Osteoblast (primary cell): ENCODE measurements at regions not wholly inside any gene's neighbourhood (a gene's known extent, or its start where the extent isn't known, plus 50 kb on each side); places are given as distances from the start of the nearest gene placed in this dataset.
"Not testable (repeated sequence)": the region's sequence is repeated elsewhere in the genome, so short reads cannot be mapped to it uniquely, and the experiment has no call there.

Experiments
- DNase-seq: peaks from one replicate; pipeline ENCODE4 v3.0.0; 2011; ENCODE audit warnings: low spot score, mixed read lengths; ENCODE audit not compliant: insufficient read length; ENCODE audit errors: missing footprints
- H2AFZ ChIP-seq: 2 replicates; pipeline ENCODE4 v1.6.0; 2011; ENCODE audit warnings: mild to moderate bottlenecking, low read length
- H3K27ac ChIP-seq: 2 replicates; pipeline ENCODE4 v1.5.1; 2011; ENCODE audit warnings: mild to moderate bottlenecking, low read depth, low read length, moderate library complexity
- H3K27me3 ChIP-seq: 2 replicates; pipeline ENCODE4 v1.6.0; 2012; ENCODE audit warnings: mild to moderate bottlenecking, control low read depth, inconsistent platforms, low read length, moderate library complexity; ENCODE audit not compliant: insufficient read depth
- H3K36me3 ChIP-seq: 2 replicates; pipeline ENCODE4 v1.5.1; 2011; ENCODE audit warnings: mild to moderate bottlenecking, low read length, control low read depth, moderate library complexity; ENCODE audit not compliant: insufficient read depth
- H3K4me1 ChIP-seq: 2 replicates; pipeline ENCODE4 v1.5.1; 2011; ENCODE audit warnings: mild to moderate bottlenecking, low read length, control low read depth, moderate library complexity; ENCODE audit not compliant: insufficient read depth
- H3K4me2 ChIP-seq: 2 replicates; pipeline ENCODE4 v1.6.0; 2011; ENCODE audit warnings: mild to moderate bottlenecking, low read length; ENCODE audit not compliant: insufficient read depth
- H3K4me3 ChIP-seq: fragments of 200-600 bp; sonication (generic); 3 replicates; pipeline ENCODE4 v1.5.1; 2012; ENCODE audit warnings: mild to moderate bottlenecking, low read length, inconsistent platforms; ENCODE audit not compliant: insufficient read depth
- H3K79me2 ChIP-seq: 2 replicates; pipeline ENCODE4 v1.6.0; 2012; ENCODE audit warnings: mild to moderate bottlenecking, low read length, control low read depth, inconsistent platforms; ENCODE audit not compliant: insufficient read depth
- H3K9me3 ChIP-seq: 2 replicates; pipeline ENCODE4 v1.5.1; 2011; ENCODE audit warnings: low read depth, low read length, control low read depth
- H4K20me1 ChIP-seq: 2 replicates; pipeline ENCODE4 v1.6.0; 2012; ENCODE audit warnings: mild to moderate bottlenecking, low read length, control low read depth; ENCODE audit not compliant: insufficient read depth
- TF ChIP-seq, protein P1 (sequence below): IDR thresholded peaks from 2 replicates; pipeline ENCODE4 v1.5.1; 2011; ENCODE audit warnings: mild to moderate bottlenecking, low read depth, low read length, moderate library complexity; ENCODE audit errors: extremely low read depth

- no peak overlapping the region for H3K4me2 ChIP-seq
- H3K79me2 ChIP-seq, result no peaks in the 10 kb centered on the region
- H3K36me3 ChIP-seq, result no peaks in the 10 kb centered on the region
- no peaks in the 10 kb centered on the region for H3K9me3 ChIP-seq
- no peaks in the 10 kb centered on the region for H3K4me1 ChIP-seq
- no peak overlapping the region for H2AFZ ChIP-seq
- H3K27me3 ChIP-seq, result no peaks in the 10 kb centered on the region
- no peak overlapping the region for H3K27ac ChIP-seq
- TF ChIP-seq, protein P1, sequence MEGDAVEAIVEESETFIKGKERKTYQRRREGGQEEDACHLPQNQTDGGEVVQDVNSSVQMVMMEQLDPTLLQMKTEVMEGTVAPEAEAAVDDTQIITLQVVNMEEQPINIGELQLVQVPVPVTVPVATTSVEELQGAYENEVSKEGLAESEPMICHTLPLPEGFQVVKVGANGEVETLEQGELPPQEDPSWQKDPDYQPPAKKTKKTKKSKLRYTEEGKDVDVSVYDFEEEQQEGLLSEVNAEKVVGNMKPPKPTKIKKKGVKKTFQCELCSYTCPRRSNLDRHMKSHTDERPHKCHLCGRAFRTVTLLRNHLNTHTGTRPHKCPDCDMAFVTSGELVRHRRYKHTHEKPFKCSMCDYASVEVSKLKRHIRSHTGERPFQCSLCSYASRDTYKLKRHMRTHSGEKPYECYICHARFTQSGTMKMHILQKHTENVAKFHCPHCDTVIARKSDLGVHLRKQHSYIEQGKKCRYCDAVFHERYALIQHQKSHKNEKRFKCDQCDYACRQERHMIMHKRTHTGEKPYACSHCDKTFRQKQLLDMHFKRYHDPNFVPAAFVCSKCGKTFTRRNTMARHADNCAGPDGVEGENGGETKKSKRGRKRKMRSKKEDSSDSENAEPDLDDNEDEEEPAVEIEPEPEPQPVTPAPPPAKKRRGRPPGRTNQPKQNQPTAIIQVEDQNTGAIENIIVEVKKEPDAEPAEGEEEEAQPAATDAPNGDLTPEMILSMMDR, result no peak
- no peaks in the 10 kb centered on the region for H4K20me1 ChIP-seq
- no peak overlapping the region for H3K4me3 ChIP-seq
- no peak for DNase-seq
Measured at GRCh38 chr5:18394443-18394804, 760.2 kb downstream of the TAF11L14 start.

DNA sequence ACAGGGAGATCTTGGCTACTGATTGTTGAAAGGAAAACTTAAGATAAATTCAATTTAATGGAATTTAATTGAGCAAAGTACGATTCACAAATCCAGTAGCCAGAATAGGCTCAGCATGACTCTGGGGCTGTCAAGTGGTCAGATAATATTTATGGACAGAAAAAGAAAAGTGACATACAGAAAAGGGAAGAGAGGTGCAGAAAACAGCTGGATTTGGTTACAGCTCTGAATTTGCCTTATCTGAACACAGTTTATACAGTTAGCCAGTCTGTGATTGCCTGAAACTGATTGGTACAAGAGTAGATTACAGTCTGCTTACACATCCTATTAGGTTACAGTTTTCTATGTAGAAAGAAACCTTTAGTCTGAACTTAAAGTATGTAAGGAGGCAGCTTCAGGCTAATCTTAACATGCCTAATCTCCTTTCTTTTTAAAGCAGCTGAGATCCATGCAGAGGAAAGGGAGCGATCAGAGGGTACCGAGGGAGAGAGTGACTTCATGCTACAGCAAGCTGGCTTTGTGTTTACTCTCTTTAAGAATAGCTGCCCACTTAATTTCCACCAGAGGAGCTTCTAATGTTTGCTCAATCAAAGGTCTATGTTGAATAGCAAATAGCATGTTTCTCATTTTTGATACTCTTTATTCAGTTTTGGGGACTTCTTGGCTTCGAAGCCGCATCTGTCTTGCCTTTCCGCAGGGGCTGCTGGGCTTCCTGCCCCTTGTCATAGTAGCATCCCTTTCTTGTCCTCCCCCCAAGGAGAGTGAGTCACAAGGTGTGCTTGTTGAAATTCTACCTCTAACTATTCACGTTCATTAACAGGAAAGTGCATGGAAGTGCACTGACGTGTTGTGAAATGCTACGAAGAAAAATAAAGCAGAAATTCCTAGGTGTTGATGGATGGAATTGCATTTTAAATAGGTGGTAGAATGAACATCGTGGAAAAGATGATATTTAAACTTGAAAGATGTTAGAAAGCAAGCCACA lies 761.2 kb downstream of the TAF11L14 start:
- Histone ChIP-seq H2AFZ (no peak overlapping the region), H3K79me2 (no peaks in the 10 kb centered on the region), H3K27ac (no peak overlapping the region), H3K36me3 (no peaks in the 10 kb centered on the region), H3K4me3 (no peak overlapping the region), H3K4me2 (no peak overlapping the region), H3K4me1 (no peaks in the 10 kb centered on the region), H4K20me1 (no peaks in the 10 kb centered on the region), H3K27me3 (no peaks in the 10 kb centered on the region), H3K9me3 (no peaks in the 10 kb centered on the region)
- TF ChIP-seq, protein P1, result no peak
- no peak for DNase-seq

DNA sequence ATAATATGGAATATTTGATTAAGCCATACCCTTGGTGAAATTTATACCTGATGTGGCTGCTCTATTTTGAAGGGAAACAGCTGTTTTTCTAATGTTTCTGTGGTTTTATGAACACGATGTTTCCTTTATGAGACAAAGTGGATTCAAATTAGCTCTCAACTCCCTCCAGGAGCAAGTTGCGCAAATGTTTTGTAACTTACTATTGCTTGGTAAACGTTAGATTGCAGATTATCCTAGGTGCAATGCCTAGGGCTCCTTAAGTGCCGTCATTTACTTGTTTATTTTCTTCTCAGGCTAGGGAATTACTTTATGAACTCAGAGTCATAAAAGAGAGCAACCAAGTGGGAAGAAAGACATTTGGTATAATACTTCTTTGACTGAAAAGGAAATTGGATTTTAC lies 763.1 kb downstream of the TAF11L14 start:
- TF ChIP-seq, protein P1, result no peak
- H3K4me3 ChIP-seq, result no peak overlapping the region
- no peak overlapping the region for H3K27ac ChIP-seq
- no peaks in the 10 kb centered on the region for H4K20me1 ChIP-seq
- no peaks in the 10 kb centered on the region for H3K79me2 ChIP-seq
- H3K4me2 ChIP-seq, result no peak overlapping the region
- H3K9me3 ChIP-seq, result no peaks in the 10 kb centered on the region
- H3K4me1 ChIP-seq, result no peaks in the 10 kb centered on the region
- no peaks in the 10 kb centered on the region for H3K36me3 ChIP-seq
- DNase-seq, result no peak
- H3K27me3 ChIP-seq, result no peaks in the 10 kb centered on the region
- H2AFZ ChIP-seq, result no peak overlapping the region

DNA sequence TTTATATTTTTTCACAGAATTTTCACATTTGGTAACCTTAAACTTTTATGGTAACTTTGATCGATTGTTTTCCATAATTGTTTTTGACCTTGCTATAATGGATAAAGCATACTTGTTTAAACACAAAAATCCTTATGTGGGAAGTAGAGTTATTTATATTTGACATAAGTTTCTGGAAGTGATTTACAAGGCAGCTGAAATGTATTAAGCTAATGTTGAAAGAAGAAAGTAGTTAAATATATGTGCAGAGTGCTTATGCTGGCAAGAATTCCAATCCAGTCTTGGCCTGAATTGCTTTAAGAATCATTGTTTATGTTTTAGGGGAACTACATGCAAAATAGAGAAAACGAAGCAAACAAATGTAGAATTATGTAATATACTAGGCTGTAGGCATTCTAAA lies 763.6 kb downstream of the TAF11L14 start:
- Histone ChIP-seq H3K4me3 (no peak overlapping the region), H3K27ac (no peak overlapping the region), H3K4me2 (no peak overlapping the region), H3K79me2 (no peaks in the 10 kb centered on the region), H3K9me3 (no peaks in the 10 kb centered on the region), H3K27me3 (no peaks in the 10 kb centered on the region), H4K20me1 (no peaks in the 10 kb centered on the region), H2AFZ (no peak overlapping the region), H3K4me1 (no peaks in the 10 kb centered on the region), H3K36me3 (no peaks in the 10 kb centered on the region)
- TF ChIP-seq, protein P1, result no peak
- DNase-seq, result no peak

GRCh38 chr5:18399461-18400327 lies 765.4 kb downstream of the TAF11L14 start:
- not testable (repeated sequence) for H3K27ac ChIP-seq, H3K4me1 ChIP-seq, H3K4me3 ChIP-seq, H3K79me2 ChIP-seq, H3K4me2 ChIP-seq, H3K27me3 ChIP-seq, DNase-seq, H3K9me3 ChIP-seq, H3K36me3 ChIP-seq, H2AFZ ChIP-seq, H4K20me1 ChIP-seq
